Epidermal melanocyte (primary cell): ENCODE measurements at regions not wholly inside any gene's neighbourhood (a gene's known extent, or its start where the extent isn't known, plus 50 kb on each side); places are given as distances from the start of the nearest gene placed in this dataset.
"Not testable (repeated sequence)": the region's sequence is repeated elsewhere in the genome, so short reads cannot be mapped to it uniquely, and the experiment has no call there.

Source experiments
- DNase-seq: peaks from one replicate; pipeline ENCODE4 v3.0.0; 2011; ENCODE audit warnings: low spot score; ENCODE audit not compliant: insufficient read length

DNA sequence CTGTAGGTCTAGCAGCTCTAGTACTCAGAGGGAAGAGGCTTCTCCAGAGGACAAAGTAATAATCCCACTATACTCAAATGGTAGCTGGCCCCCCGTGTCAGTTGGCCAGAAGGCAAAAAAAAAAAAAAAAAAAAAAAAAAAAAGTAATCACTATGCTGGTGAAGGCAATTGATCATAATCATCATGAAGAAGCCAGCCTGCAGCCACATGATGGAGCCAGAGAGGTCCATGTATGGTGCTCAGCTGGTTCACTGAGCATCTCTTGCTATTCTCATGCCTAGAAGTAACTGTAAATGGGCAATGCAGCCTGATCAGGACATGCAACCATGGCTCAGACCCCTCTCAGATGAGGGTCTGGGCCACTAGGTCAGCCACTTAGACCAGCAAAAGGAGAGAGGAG, 378.8 kb downstream of the MED13L start:
- DNase-seq: no peak

DNA sequence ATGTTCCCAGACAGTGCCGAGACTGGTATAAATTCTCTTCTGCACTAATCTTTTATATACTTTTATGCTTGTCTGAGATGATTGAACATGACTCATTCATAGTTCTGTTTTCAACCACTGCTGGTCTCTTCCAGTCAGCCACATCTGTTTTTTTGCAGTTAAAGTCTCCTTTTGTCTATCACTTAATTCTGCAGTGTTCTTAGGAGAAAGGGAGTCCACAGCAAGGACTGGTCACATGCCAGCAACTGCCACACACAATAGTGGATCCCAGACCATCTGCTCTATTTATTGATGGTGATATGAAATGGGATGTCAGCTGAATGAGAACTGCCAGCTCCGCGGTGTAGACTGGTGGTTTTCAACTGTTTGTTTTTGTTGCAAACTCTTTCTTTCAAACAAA, 379.8 kb downstream of the MED13L start:
- DNase-seq: peak; percentile 30

GRCh38 chr12:115895247-115895646, 382.2 kb downstream of the MED13L start:
- no peak for DNase-seq

GRCh38 chr12:115891556-115892164, 385.8 kb downstream of the MED13L start:
- no peak for DNase-seq

GRCh38 chr12:115886666-115887065, 390.8 kb downstream of the MED13L start:
- DNase-seq: no peak

- DNase-seq: no peak
Measured at GRCh38 chr12:115885040-115885690, 392.3 kb downstream of the MED13L start.

- DNase-seq: no peak
Measured at GRCh38 chr12:115882936-115883335, 394.6 kb downstream of the MED13L start.

DNA sequence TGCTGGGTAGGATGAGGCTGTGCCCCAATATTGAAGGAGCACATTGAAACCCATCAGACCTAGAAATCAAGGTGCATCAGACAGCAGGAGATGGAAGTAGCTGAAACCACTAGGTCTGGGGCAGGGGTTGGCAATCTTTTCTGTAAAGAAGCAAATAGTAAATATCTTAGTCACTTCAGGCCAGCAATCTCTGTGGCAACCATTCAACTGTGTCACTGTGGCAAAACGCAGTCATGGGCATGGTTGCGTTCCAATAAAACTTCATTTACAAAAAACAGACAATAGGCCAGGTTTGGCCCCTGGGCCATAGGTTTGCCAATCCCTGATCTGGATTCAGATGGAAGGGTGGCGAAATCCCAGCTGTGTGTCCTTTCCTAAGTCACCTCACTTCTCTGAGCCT, 397.3 kb downstream of the MED13L start:
- DNase-seq: no peak

DNA sequence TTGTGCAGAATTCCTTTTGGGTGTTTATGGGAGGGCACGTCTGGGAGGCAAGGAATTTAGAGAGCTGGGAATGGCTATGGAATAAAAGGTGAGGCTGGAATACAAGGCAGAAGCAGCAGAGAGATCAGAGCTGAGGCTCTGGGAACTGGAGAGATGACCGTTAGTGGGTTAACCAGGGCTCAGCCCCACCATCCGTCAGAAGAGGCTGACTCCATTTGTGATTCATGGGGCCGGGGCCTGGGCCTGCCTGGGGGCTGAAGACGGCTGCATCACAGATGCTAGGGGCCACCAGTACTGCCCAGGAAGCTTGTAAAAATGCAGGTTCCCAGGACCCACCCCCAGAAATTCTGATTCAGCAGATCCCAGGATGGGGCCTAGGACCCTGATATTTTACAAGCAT, 398.1 kb downstream of the MED13L start:
- DNase-seq: no peak

DNA sequence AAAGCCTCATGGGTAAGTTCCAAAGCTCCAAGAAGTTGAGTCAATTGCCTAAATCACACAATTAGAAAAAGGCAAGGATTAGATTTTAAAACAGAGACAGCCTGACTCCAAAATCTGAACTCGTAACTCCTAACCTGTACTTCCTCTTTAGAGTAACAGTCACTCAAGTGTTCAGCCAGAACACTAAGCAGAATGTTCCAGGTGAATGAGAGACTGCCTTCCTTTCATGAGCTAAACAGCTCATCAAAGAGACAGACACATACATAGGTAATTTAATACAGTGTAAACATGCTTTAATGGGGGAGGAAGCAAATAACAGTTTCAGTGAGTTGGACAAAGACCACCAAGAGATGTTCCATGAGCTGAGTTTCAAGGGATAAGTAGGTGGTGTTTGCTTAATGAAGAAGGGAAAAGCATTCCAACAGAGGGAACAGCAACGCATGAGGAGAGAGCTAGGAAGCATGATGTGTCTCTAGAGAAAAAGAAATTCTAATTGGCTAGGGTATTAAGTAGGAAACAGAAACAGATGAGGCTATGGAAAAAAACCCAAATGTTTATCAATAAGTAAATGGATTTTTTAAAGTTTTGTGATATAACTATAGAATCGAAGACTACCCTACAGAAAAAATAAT, 403.9 kb downstream of the MED13L start:
- DNase-seq: no peak

- DNase-seq: no peak
Measured at GRCh38 chr12:115872919-115873357, 404.6 kb downstream of the MED13L start.

DNA sequence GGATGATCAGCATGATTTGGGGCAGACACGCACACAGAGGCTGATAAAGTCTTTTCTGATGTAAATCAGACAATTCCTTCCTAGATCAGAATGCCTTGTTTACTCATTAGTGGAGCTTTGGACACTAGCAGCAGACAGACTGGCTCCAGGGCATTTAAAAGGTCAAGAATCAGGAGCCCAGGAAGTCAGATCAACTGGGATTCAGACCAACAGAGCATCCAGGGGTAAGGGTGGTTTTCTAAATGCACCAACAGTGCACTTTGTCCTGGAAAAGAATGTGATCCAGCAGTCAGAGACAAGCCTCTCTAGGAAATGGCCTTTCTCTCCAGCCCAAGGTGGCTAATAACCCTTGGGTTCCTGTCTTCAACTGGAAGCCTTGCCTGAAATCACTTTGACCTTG, 405.3 kb downstream of the MED13L start:
- DNase-seq: no peak

DNA sequence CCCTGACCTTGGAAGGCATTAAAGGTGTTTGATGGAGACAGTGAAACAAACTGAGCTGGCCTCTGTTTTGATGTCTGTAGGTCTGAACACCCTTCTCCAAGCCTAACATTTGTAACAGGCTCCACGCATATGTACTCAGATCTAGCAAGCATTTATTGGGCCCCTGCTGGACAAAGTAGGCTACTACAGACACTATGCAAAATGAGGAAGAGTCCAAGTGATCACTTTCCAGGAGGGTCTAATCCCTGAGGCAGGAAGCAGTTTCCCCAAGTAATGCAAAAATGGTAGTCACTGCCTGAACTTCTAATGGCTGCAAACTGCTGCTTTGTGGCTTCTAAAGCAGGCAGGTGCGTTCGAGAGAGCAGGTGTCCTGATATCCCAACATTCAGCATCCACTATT, 405.8 kb downstream of the MED13L start:
- no peak for DNase-seq

GRCh38 chr12:115870510-115870909, 407.0 kb downstream of the MED13L start:
- DNase-seq: no peak

DNA sequence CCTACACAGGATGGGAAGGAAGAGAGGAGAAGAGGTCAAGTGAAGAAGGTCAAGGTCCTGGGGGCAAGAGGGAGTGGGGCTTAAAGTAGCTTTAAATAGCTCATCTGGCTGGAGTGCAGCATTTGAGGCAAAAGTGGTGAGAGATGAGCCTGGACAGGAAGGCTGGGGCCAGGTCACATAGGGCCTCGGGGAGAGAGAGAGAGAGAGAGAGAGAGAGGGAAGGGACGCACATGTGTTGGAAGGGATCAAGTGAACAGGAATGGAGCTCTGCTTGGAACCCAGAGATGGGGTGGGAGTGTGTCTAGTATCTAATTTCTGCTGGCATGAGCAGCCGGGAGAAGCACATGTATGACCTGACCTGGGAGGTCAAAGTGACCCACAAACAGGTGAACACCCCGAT, 407.5 kb downstream of the MED13L start:
- no peak for DNase-seq

DNA sequence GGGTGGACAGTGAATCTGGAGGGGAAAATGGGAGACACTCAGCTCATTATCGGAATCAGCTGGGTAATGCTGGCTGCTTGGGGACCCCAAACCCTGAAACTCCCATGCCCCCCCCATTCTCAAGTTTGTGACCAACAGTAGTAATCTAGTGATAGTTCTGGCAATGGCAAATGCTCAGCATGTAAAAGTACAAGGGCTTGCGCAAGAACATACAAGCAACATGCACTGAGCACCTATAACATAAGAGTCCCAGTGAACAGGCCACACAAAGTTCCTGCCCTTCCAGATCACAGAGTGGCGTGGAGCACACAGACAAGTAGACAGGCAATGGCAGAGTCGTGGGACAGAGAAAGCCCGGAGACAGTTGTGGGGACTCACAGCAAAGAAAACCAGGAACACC, 407.9 kb downstream of the MED13L start:
- no peak for DNase-seq

GRCh38 chr12:115868624-115869023, 408.9 kb downstream of the MED13L start:
- no peak for DNase-seq

GRCh38 chr12:115867854-115868253, 409.6 kb downstream of the MED13L start:
- DNase-seq: no peak

GRCh38 chr12:115866909-115867525, 410.5 kb downstream of the MED13L start:
- DNase-seq: no peak

DNA sequence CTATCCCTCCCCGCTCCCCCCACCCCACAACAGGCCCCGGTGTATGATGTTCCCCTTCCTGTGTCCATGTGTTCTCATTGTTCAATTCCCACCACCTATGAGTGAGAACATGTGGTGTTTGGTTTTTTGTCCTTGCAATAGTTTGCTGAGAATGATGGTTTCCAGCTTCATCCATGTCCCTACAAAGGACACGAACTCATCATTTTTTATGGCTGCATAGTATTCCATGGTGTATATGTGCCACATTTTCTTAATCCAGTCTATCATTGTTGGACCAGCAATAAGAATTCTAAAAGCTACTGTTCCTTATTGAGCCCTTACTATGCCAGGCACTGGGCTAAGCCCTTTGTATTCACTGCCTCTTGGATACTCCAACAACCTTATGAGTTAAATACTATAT, 411.2 kb downstream of the MED13L start:
- DNase-seq: not testable (repeated sequence)

- DNase-seq: no peak
Measured at GRCh38 chr12:115864396-115864795, 413.1 kb downstream of the MED13L start.

DNA sequence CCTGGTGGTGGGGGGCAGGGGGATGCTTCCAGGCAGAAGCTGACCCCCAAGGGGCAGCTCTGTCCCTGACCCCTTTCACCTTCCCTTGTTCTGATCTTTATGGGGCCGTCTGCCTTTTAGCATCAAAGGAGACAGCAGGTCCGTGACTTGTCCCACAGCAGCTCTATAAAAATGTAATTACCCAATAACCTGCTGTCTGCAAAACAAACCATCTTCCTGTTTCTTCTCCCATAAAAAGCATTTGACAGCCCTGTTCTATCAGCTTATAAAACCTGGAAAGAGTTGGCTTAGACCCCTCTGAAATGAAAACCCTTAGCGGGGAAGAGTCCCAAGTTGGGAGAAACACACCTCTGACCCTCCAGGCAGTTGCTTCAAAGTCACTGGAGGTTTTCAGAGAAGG, 416.9 kb downstream of the MED13L start:
- DNase-seq: no peak
